Fibroblast of lung (primary cell): ENCODE measurements at regions not wholly inside any gene's neighbourhood (a gene's known extent, or its start where the extent isn't known, plus 50 kb on each side); places are given as distances from the start of the nearest gene placed in this dataset.
"Not testable (repeated sequence)": the region's sequence is repeated elsewhere in the genome, so short reads cannot be mapped to it uniquely, and the experiment has no call there.

Experiments used
- DNase-seq, 2 donors: peaks; one replicate each; pipeline versions ENCODE4 v3.0.0 to v3.0.0-alpha.2; 2010; ENCODE audit warnings: low read depth in 2 of 2
- H2AFZ ChIP-seq: 2 replicates; pipeline ENCODE4 v1.5.1; 2012; ENCODE audit warnings: low read length, control low read depth, inconsistent platforms
- H3K27ac ChIP-seq: 2 replicates; pipeline ENCODE4 v1.5.1; 2011; ENCODE audit warnings: low read length, control low read depth; ENCODE audit not compliant: insufficient read depth
- H3K27me3 ChIP-seq: 2 replicates; pipeline ENCODE4 v1.5.1; 2011; ENCODE audit warnings: mild to moderate bottlenecking, low read length; ENCODE audit not compliant: control insufficient read depth, insufficient read depth
- H3K36me3 ChIP-seq: 2 replicates; pipeline ENCODE4 v1.5.1; 2011; ENCODE audit warnings: low read length; ENCODE audit not compliant: control insufficient read depth, insufficient read depth
- H3K4me1 ChIP-seq: 2 replicates; pipeline ENCODE4 v1.5.1; 2011; ENCODE audit warnings: low read length; ENCODE audit not compliant: control insufficient read depth, insufficient read depth; ENCODE audit errors: extremely low read depth
- H3K4me2 ChIP-seq: 2 replicates; pipeline ENCODE4 v1.5.1; 2011; ENCODE audit warnings: low read length, control low read depth; ENCODE audit not compliant: insufficient read depth; ENCODE audit errors: extremely low read depth
- H3K4me3 ChIP-seq, 4 experiments: fragments of 200-600 bp in 1 of 4; sonication (generic) in 1 of 4; replicated peaks in 1 of 4; 2 replicates each; pipeline ENCODE4 v1.5.1; 2011 to 2016; ENCODE audit warnings: low read length in 4 of 4, low read depth in 3 of 4, mild to moderate bottlenecking in 3 of 4, control low read depth in 2 of 4, inconsistent platforms in 1 of 4, mixed read lengths in 1 of 4; ENCODE audit not compliant: insufficient read depth in 1 of 4; ENCODE audit errors: control extremely low read depth in 1 of 4
- H3K79me2 ChIP-seq: 2 replicates; pipeline ENCODE4 v1.5.1; 2012; ENCODE audit warnings: mild to moderate bottlenecking, low read length, inconsistent platforms; ENCODE audit not compliant: control insufficient read depth, insufficient read depth
- H3K9ac ChIP-seq: 2 replicates; pipeline ENCODE4 v1.5.1; 2011; ENCODE audit warnings: mild to moderate bottlenecking, low read length, control low read depth; ENCODE audit not compliant: insufficient read depth
- H3K9me3 ChIP-seq: 2 replicates; pipeline ENCODE4 v1.5.1; 2012; ENCODE audit warnings: low read depth, low read length; ENCODE audit not compliant: control insufficient read depth, insufficient read depth
- H4K20me1 ChIP-seq: 2 replicates; pipeline ENCODE4 v1.5.1; 2011; ENCODE audit warnings: low read length; ENCODE audit not compliant: control insufficient read depth, insufficient read depth; ENCODE audit errors: extremely low read depth
- EZH2 ChIP-seq: IDR thresholded peaks from 2 replicates; pipeline ENCODE4 v1.5.1; 2012; ENCODE audit warnings: low read length, control low read depth, mild to moderate bottlenecking; ENCODE audit errors: missing control alignments
- TF ChIP-seq, protein P1 (sequence below), 2 donors: IDR thresholded peaks in 1 of 2; conservative IDR thresholded peaks in 1 of 2; 1 replicate in 1 of 2; 2 replicates in 1 of 2; pipeline ENCODE4 v1.5.1; 2011 to 2012; ENCODE audit warnings: low read length in 2 of 2, control low read depth in 1 of 2, inconsistent platforms in 1 of 2, low read depth in 1 of 2, mild to moderate bottlenecking in 1 of 2

- peaks cover 19% of the 10 kb centered on the region for H3K4me1 ChIP-seq
- no peak overlapping the region for H2AFZ ChIP-seq
- H3K27ac ChIP-seq, result no peak overlapping the region
- no peaks in the 10 kb centered on the region for H3K9me3 ChIP-seq
- no peaks in the 10 kb centered on the region for H4K20me1 ChIP-seq
- no peak overlapping the region for H3K4me2 ChIP-seq
- no peak overlapping the region for H3K4me3 ChIP-seq
- no peak overlapping the region for H3K9ac ChIP-seq
- H3K27me3 ChIP-seq, result no peaks in the 10 kb centered on the region
- DNase-seq, result no peak
- H3K36me3 ChIP-seq, result no peaks in the 10 kb centered on the region
- H3K79me2 ChIP-seq, result no peaks in the 10 kb centered on the region
- TF ChIP-seq EZH2, result no peak
- TF ChIP-seq, protein P1, sequence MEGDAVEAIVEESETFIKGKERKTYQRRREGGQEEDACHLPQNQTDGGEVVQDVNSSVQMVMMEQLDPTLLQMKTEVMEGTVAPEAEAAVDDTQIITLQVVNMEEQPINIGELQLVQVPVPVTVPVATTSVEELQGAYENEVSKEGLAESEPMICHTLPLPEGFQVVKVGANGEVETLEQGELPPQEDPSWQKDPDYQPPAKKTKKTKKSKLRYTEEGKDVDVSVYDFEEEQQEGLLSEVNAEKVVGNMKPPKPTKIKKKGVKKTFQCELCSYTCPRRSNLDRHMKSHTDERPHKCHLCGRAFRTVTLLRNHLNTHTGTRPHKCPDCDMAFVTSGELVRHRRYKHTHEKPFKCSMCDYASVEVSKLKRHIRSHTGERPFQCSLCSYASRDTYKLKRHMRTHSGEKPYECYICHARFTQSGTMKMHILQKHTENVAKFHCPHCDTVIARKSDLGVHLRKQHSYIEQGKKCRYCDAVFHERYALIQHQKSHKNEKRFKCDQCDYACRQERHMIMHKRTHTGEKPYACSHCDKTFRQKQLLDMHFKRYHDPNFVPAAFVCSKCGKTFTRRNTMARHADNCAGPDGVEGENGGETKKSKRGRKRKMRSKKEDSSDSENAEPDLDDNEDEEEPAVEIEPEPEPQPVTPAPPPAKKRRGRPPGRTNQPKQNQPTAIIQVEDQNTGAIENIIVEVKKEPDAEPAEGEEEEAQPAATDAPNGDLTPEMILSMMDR (conservative IDR thresholded peaks at IDR 0.05 in 1 of 2, IDR thresholded peaks at IDR 0.05 in 1 of 2; ENCODE audit: low read depth in 1 of 2, low read length in 2 of 2), result no peak
Measured at GRCh38 chr6:30816791-30817739, 67.3 kb upstream of the DDR1 start.

- H3K9me3 ChIP-seq, H2AFZ ChIP-seq, H4K20me1 ChIP-seq, H3K79me2 ChIP-seq, H3K36me3 ChIP-seq, DNase-seq, H3K4me3 ChIP-seq, H3K9ac ChIP-seq, H3K4me2 ChIP-seq, H3K27me3 ChIP-seq, H3K27ac ChIP-seq: not testable (repeated sequence)
- peaks cover 19% of the 10 kb centered on the region for H3K4me1 ChIP-seq
Measured at GRCh38 chr6:30816296-30816695, 68.0 kb upstream of the DDR1 start.

- H3K36me3 ChIP-seq, H3K4me3 ChIP-seq, H3K27ac ChIP-seq, H3K9ac ChIP-seq, H2AFZ ChIP-seq, H3K27me3 ChIP-seq, DNase-seq, H4K20me1 ChIP-seq, H3K79me2 ChIP-seq, H3K9me3 ChIP-seq, H3K4me2 ChIP-seq: not testable (repeated sequence)
- H3K4me1 ChIP-seq, result peaks cover 15% of the 10 kb centered on the region
Measured at GRCh38 chr6:30815041-30815742, 69.1 kb upstream of the DDR1 start.
